ENCODE measurements at regions not wholly inside any gene's neighbourhood (a gene's known extent, or its start where the extent isn't known, plus 50 kb on each side); places are given as distances from the start of the nearest gene placed in this dataset.

DNA sequence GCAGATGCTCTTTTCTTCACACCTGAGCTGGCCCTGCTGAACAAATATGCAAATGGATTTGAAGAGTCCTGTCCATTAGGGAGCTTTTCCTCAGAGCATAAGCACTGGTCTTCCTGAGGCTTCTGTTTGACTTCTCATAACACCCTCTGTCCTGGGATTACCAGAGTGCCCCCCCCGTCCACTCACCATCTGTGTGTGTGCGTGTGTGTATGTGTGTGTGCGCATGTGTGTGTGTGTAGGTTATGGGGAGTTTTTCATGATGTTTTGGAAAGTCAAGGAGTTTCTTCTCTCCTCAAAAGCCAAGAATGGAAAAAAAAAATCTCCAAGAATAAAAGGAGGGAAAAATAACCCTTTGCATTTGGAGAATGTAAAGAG lies 57.7 kb upstream of the COMTD1 start:
- no peaks in the 10 kb centered on the region for H3K79me2 ChIP-seq (ENCODE audit: insufficient read depth, low read length)
- no peak overlapping the region for H3K4me3 ChIP-seq (replicated peaks in 1 of 3; ENCODE audit: insufficient read depth in 1 of 3, low read depth in 2 of 3, low read length in 3 of 3)
- no peaks in the 10 kb centered on the region for H3K9me3 ChIP-seq (ENCODE audit: low read length)
- H3K9ac ChIP-seq (ENCODE audit: insufficient read depth, low read depth, low read length) = no peak overlapping the region
- ChIA-PET CTCF (ENCODE audit: low intra/inter-chr PET ratio, low total read pairs) (no interaction called here), POLR2A (no interaction called here)
- H3K4me1 ChIP-seq (ENCODE audit: insufficient read depth, low read length) = peaks cover 27% of the 10 kb centered on the region
- H3K36me3 ChIP-seq (replicated peaks in 1 of 2; ENCODE audit: control insufficient read depth in 1 of 2, insufficient read depth in 2 of 2, low read length in 2 of 2) = no peaks in the 10 kb centered on the region
- H4K20me1 ChIP-seq (ENCODE audit: insufficient read depth, low read length) = no peaks in the 10 kb centered on the region
- H3K27ac ChIP-seq (ENCODE audit: extremely low read length, insufficient read depth, low read length) = no peak overlapping the region
- ATAC-seq (no peak), FAIRE-seq (no peak), DNase-seq (ENCODE audit: low spot score) (no peak)
- H3K4me2 ChIP-seq (ENCODE audit: low read depth, low read length) = no peak overlapping the region
- intact Hi-C loops (cut with micrococcal nuclease; ENCODE audit: unreplicated experiment) = no loop called here
- H3K27me3 ChIP-seq (ENCODE audit: control insufficient read depth in 1 of 2, insufficient read depth in 2 of 2, low read length in 2 of 2) = peaks cover 2 to 47% of the 10 kb centered on the region in 2 experiments; a peak in 4 of 5 replicates
- BruUV-seq (replicated peaks) = no TSS peak
- no peak overlapping the region for H2AFZ ChIP-seq (ENCODE audit: low read length)
- 63% methylated on average over 3 of the region's 3 CpGs for WGBS (ENCODE audit: low lambda C conversion rate)
- in situ Hi-C loops (cut with HindIII; ENCODE audit: extremely low pct_ligation_motif_present, low pct_unique_long_range_greater_than_20kb) = loop anchor here (25.0 kb wide), 1 partner anchor 1019 kb away; no protein-coding TSS in a partner anchor
- TF ChIP-seq, protein P1, sequence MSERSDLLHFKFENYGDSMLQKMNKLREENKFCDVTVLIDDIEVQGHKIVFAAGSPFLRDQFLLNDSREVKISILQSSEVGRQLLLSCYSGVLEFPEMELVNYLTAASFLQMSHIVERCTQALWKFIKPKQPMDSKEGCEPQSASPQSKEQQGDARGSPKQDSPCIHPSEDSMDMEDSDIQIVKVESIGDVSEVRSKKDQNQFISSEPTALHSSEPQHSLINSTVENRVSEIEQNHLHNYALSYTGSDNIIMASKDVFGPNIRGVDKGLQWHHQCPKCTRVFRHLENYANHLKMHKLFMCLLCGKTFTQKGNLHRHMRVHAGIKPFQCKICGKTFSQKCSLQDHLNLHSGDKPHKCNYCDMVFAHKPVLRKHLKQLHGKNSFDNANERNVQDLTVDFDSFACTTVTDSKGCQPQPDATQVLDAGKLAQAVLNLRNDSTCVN (CRISPR knock-in tag; IDR thresholded peaks at IDR 0.05; ENCODE audit: borderline replicate concordance) = no peak
- TF ChIP-seq, protein P2, sequence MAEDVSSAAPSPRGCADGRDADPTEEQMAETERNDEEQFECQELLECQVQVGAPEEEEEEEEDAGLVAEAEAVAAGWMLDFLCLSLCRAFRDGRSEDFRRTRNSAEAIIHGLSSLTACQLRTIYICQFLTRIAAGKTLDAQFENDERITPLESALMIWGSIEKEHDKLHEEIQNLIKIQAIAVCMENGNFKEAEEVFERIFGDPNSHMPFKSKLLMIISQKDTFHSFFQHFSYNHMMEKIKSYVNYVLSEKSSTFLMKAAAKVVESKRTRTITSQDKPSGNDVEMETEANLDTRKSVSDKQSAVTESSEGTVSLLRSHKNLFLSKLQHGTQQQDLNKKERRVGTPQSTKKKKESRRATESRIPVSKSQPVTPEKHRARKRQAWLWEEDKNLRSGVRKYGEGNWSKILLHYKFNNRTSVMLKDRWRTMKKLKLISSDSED (CRISPR knock-in tag; IDR thresholded peaks at IDR 0.05) = no peak
- no peak for TF ChIP-seq THAP11 (CRISPR knock-in tag; IDR thresholded peaks at IDR 0.05)
- TF ChIP-seq, protein P3, sequence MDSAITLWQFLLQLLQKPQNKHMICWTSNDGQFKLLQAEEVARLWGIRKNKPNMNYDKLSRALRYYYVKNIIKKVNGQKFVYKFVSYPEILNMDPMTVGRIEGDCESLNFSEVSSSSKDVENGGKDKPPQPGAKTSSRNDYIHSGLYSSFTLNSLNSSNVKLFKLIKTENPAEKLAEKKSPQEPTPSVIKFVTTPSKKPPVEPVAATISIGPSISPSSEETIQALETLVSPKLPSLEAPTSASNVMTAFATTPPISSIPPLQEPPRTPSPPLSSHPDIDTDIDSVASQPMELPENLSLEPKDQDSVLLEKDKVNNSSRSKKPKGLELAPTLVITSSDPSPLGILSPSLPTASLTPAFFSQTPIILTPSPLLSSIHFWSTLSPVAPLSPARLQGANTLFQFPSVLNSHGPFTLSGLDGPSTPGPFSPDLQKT (CRISPR knock-in tag; IDR thresholded peaks at IDR 0.05; ENCODE audit: borderline replicate concordance) = no peak
- no peak for TF ChIP-seq SALL1 (CRISPR knock-in tag; IDR thresholded peaks at IDR 0.05)
- TF ChIP-seq KMT2B (CRISPR knock-in tag; IDR thresholded peaks at IDR 0.05) = no peak
- no peak for TF ChIP-seq ZMYM4 (CRISPR knock-in tag; IDR thresholded peaks at IDR 0.05)
- TF ChIP-seq SKI (IDR thresholded peaks at IDR 0.05; ENCODE audit: partially characterized antibody) = no peak
- TF ChIP-seq, protein P4, sequence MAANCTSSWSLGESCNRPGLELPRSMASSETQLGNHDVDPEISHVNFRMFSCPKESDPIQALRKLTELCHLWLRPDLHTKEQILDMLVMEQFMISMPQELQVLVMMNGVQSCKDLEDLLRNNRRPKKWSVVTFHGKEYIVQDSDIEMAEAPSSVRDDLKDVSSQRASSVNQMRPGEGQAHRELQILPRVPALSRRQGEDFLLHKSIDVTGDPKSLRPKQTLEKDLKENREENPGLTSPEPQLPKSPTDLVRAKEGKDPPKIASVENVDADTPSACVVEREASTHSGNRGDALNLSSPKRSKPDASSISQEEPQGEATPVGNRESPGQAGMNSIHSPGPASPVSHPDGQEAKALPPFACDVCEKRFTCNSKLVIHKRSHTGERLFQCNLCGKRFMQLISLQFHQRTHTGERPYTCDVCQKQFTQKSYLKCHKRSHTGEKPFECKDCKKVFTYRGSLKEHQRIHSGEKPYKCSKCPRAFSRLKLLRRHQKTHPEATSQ (CRISPR knock-in tag; IDR thresholded peaks at IDR 0.05; ENCODE audit: borderline replicate concordance) = no peak
- TF ChIP-seq, protein P5, sequence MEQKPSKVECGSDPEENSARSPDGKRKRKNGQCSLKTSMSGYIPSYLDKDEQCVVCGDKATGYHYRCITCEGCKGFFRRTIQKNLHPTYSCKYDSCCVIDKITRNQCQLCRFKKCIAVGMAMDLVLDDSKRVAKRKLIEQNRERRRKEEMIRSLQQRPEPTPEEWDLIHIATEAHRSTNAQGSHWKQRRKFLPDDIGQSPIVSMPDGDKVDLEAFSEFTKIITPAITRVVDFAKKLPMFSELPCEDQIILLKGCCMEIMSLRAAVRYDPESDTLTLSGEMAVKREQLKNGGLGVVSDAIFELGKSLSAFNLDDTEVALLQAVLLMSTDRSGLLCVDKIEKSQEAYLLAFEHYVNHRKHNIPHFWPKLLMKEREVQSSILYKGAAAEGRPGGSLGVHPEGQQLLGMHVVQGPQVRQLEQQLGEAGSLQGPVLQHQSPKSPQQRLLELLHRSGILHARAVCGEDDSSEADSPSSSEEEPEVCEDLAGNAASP (CRISPR knock-in tag; IDR thresholded peaks at IDR 0.05; ENCODE audit: borderline replicate concordance) = no peak
- TF ChIP-seq, protein P6, sequence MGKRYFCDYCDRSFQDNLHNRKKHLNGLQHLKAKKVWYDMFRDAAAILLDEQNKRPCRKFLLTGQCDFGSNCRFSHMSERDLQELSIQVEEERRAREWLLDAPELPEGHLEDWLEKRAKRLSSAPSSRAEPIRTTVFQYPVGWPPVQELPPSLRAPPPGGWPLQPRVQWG (CRISPR knock-in tag; IDR thresholded peaks at IDR 0.05; ENCODE audit: borderline replicate concordance, low read depth) = no peak
- no peak for TF ChIP-seq ZNF768 (CRISPR knock-in tag; IDR thresholded peaks at IDR 0.05)
- TF ChIP-seq, protein P7, sequence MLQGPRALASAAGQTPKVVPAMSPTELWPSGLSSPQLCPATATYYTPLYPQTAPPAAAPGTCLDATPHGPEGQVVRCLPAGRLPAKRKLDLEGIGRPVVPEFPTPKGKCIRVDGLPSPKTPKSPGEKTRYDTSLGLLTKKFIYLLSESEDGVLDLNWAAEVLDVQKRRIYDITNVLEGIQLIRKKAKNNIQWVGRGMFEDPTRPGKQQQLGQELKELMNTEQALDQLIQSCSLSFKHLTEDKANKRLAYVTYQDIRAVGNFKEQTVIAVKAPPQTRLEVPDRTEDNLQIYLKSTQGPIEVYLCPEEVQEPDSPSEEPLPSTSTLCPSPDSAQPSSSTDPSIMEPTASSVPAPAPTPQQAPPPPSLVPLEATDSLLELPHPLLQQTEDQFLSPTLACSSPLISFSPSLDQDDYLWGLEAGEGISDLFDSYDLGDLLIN (CRISPR knock-in tag; IDR thresholded peaks at IDR 0.05; ENCODE audit: borderline replicate concordance) = no peak
- TF ChIP-seq PRPF4 (IDR thresholded peaks at IDR 0.05; ENCODE audit: low read depth, low read length, poor library complexity, severe bottlenecking) = no peak
- TF ChIP-seq ZFP41 (CRISPR knock-in tag; IDR thresholded peaks at IDR 0.05; ENCODE audit: borderline replicate concordance) = no peak
- TF ChIP-seq ELF4 (CRISPR knock-in tag; IDR thresholded peaks at IDR 0.05; ENCODE audit: borderline replicate concordance) = no peak
- no peak for TF ChIP-seq ZNF34 (CRISPR knock-in tag; IDR thresholded peaks at IDR 0.05; ENCODE audit: borderline replicate concordance)

Measured in HepG2 (cell line).